ENCODE measurements at regions not wholly inside any gene's neighbourhood (a gene's known extent, or its start where the extent isn't known, plus 50 kb on each side); places are given as distances from the start of the nearest gene placed in this dataset.

DNA sequence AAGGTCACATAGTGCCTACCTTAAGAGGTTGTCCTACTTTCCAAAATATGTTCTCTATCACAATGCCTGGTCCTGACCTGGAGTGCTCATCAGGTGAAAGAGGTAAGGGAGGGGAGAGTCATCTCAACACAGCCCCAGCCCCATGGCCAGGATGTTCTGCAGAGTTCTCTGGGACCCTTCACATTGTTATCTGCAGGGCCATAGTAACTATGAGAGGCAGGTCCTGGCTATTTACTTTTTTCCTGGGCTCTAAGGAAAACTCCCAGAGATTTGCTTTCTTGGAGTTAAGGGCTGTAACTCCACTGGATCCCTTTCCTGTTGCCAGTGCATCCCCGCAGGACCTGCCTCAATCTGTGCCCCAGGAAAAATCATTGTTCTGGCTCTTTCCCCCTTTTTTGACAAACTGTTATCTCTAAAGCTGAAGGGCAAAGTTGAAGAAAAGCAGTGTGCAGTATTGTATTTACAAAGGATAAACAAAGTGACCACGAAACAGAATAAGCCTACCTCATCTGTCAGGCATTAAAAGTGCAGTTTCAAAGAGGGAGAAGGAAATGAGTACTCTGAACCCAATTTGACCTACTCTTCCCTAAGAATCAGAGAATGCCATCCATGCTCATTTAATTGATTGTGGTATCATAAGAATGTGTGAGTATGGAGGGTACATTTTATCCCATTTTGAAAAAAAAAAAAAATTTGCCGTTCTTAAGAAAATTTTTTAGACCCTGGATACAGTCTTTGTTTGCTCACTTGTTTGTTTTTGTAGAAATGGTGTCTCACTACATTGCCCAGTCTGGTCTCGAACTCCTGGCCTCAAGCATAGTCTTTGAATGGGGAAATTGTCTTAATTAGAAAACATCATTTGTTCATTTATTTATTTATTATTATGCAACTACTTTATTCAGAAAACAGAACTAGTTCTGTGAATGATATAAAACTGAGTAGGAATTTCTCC lies 149.6 kb downstream of the RHOU start:
- H3K27ac ChIP-seq, result peak overlapping the region in 1 of 3 donors; percentile 29
- H3K36me3 ChIP-seq, result no peaks in the 10 kb centered on the region
- H3K9me3 ChIP-seq, result no peaks in the 10 kb centered on the region
- H3K27me3 ChIP-seq, result no peaks in the 10 kb centered on the region
- H3K4me3 ChIP-seq, result no peak overlapping the region
- 46% methylated on average over 4 of the region's 4 CpGs for WGBS (ENCODE audit: insufficient coverage, low coverage, low lambda C conversion rate, missing lambda C conversion rate)
- TF ChIP-seq, protein P1, sequence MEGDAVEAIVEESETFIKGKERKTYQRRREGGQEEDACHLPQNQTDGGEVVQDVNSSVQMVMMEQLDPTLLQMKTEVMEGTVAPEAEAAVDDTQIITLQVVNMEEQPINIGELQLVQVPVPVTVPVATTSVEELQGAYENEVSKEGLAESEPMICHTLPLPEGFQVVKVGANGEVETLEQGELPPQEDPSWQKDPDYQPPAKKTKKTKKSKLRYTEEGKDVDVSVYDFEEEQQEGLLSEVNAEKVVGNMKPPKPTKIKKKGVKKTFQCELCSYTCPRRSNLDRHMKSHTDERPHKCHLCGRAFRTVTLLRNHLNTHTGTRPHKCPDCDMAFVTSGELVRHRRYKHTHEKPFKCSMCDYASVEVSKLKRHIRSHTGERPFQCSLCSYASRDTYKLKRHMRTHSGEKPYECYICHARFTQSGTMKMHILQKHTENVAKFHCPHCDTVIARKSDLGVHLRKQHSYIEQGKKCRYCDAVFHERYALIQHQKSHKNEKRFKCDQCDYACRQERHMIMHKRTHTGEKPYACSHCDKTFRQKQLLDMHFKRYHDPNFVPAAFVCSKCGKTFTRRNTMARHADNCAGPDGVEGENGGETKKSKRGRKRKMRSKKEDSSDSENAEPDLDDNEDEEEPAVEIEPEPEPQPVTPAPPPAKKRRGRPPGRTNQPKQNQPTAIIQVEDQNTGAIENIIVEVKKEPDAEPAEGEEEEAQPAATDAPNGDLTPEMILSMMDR (IDR thresholded peaks at IDR 0.05), result no peak
- TF ChIP-seq POLR2A (IDR thresholded peaks at IDR 0.05), result no peak
- peaks cover 0 to 3% (median 0%) of the 10 kb centered on the region in 4 donors for H3K4me1 ChIP-seq
- ATAC-seq (peak; percentile 74 to 95 (median 78)), DNase-seq (no peak)
- intact Hi-C loops (cut with DNase I), result no loop called here

DNA sequence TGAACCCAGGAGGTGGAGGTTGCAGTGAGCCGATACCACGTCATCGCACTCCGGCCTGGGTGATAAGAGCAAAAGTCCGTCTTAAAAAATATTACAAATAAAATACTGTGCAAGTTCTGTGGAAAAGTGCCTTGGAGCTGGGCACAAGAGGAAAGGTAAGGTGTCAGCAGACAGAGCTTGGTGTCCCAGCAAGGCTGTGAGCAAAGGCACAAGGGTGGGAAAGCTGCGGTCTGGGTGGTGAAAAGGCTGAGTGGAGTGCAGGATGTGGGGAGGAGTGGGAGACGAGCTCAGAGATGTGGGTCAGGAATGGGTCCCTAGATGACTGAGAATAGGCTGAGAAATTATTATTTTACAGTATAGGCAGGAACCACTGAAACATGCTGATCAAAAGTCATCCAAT lies 150.6 kb downstream of the RHOU start:
- H3K36me3 ChIP-seq, result no peaks in the 10 kb centered on the region
- H3K9me3 ChIP-seq, result no peaks in the 10 kb centered on the region
- TF ChIP-seq, protein P1 (IDR thresholded peaks at IDR 0.05), result no peak
- TF ChIP-seq POLR2A (IDR thresholded peaks at IDR 0.05), result no peak
- no peak overlapping the region for H3K27ac ChIP-seq
- peaks cover 0 to 3% (median 0%) of the 10 kb centered on the region in 4 donors for H3K4me1 ChIP-seq
- H3K27me3 ChIP-seq, result no peaks in the 10 kb centered on the region
- no peak overlapping the region for H3K4me3 ChIP-seq
- ATAC-seq (no peak), DNase-seq (no peak)
- WGBS (ENCODE audit: insufficient coverage, low coverage, low lambda C conversion rate, missing lambda C conversion rate), result 91% methylated on average over 6 of the region's 7 CpGs
- intact Hi-C loops (cut with DNase I), result no loop called here

DNA sequence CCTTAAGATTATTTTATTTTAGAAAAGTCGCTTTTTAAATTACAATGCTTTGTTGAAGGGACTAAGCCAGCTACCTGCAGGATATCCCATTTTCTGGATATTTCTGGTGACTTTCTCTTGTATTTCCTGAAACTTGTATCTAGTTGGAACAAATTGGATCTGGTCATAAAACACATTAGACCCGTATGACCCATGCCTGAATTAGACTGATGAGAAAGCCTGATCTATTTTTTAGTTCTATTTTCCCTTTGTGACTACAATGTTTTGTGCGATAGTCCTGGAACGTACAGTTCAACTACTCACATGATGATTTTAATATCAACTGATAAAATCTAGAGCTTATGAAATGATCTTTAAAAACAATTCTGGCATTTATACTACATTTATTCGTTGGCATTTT lies 151.8 kb downstream of the RHOU start:
- no peaks in the 10 kb centered on the region for H3K36me3 ChIP-seq
- H3K4me1 ChIP-seq, result peaks cover 0 to 3% (median 0%) of the 10 kb centered on the region in 4 donors
- no peaks in the 10 kb centered on the region for H3K27me3 ChIP-seq
- H3K27ac ChIP-seq, result no peak overlapping the region
- WGBS (ENCODE audit: insufficient coverage, low coverage, low lambda C conversion rate, missing lambda C conversion rate), result 78% methylated on average over 5 of the region's 5 CpGs
- H3K4me3 ChIP-seq, result no peak overlapping the region
- TF ChIP-seq POLR2A (IDR thresholded peaks at IDR 0.05), result no peak
- TF ChIP-seq, protein P1 (IDR thresholded peaks at IDR 0.05), result no peak
- ATAC-seq (no peak), DNase-seq (no peak)
- intact Hi-C loops (cut with DNase I), result no loop called here
- H3K9me3 ChIP-seq, result no peaks in the 10 kb centered on the region

DNA sequence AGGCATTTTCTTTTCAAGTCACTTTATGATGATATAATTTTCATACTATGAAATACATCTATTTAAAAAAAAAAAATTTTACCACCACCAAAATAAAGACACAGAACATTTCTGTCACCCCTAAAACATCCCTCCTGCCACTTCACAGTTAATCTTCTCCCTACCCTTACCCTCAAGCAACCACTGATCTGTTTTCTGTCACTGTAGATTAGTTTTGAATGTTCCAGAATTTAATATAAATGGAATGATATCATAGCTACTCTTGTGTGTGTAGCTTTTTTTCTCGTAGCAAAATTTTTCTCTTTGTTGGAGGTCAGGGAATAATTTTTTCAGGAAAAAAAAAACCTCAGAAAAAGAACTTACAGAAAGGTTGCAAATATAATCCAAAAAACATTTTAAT lies 152.7 kb downstream of the RHOU start:
- no peaks in the 10 kb centered on the region for H3K36me3 ChIP-seq
- no peaks in the 10 kb centered on the region for H3K9me3 ChIP-seq
- DNase-seq (no peak), ATAC-seq (no peak)
- no peak overlapping the region for H3K4me3 ChIP-seq
- H3K27ac ChIP-seq, result no peak overlapping the region
- intact Hi-C loops (cut with DNase I), result no loop called here
- 63% methylated on average over 1 of the region's 1 CpG for WGBS (ENCODE audit: insufficient coverage, low coverage, low lambda C conversion rate, missing lambda C conversion rate)
- H3K4me1 ChIP-seq, result peaks cover 0 to 3% (median 0%) of the 10 kb centered on the region in 4 donors
- TF ChIP-seq, protein P1 (IDR thresholded peaks at IDR 0.05), result no peak
- TF ChIP-seq POLR2A (IDR thresholded peaks at IDR 0.05), result no peak
- no peaks in the 10 kb centered on the region for H3K27me3 ChIP-seq

Data from right lobe of liver (tissue), 6 donors.